Endothelial cell of umbilical vein (primary cell): ENCODE measurements at regions not wholly inside any gene's neighbourhood (a gene's known extent, or its start where the extent isn't known, plus 50 kb on each side); places are given as distances from the start of the nearest gene placed in this dataset.

ENCODE experiments used
- BruUV-seq: library from RNA; stranded (reverse); fragments of 400-500 nt; replicated peaks from 2 replicates; lab custom pipeline; 2021; lab: Mats Ljungman, UMichigan
- CTCF ChIA-PET: fragments of 300-600, 350-600 bp; sonication (Branson Sonifier 250); formaldehyde crosslinking; loops from one replicate; lab custom pipeline; 2021; ENCODE audit warnings: antibody characterized with exemption, inconsistent platforms; lab: Charles Lee
- POLR2A ChIA-PET: fragments of 300-600, 350-600 bp; sonication (Branson Sonifier 250); formaldehyde crosslinking; loops from one replicate; lab custom pipeline; 2021; ENCODE audit warnings: antibody characterized with exemption, inconsistent platforms; lab: Charles Lee
- DNase-seq: peaks from one replicate; pipeline ENCODE4 v3.0.0-alpha.2; 2011; ENCODE audit warnings: low read depth, low spot score
- FAIRE-seq: peaks from 2 replicates; lab custom pipeline; 2011; peaks lifted over from hg19 to GRCh38; lab: Jason Lieb, UNC
- H2AFZ ChIP-seq: 2 replicates; pipeline ENCODE4 v1.6.0; 2012; ENCODE audit warnings: low read depth, low read length, control low read depth, inconsistent platforms
- H3K27ac ChIP-seq: 2 replicates; pipeline ENCODE4 v1.5.1; 2011; ENCODE audit warnings: low read depth, mild to moderate bottlenecking, control low read depth, low read length, moderate library complexity; ENCODE audit not compliant: insufficient read depth
- H3K27me3 ChIP-seq, 2 experiments: 2 replicates each; pipeline versions ENCODE4 v1.6.0 to v1.6.1; 2011; ENCODE audit warnings: low read length in 2 of 2, mixed read lengths in 1 of 2; ENCODE audit not compliant: control insufficient read depth in 2 of 2, insufficient read depth in 2 of 2
- H3K36me3 ChIP-seq, 2 experiments: 2 replicates in 1 of 2; 3 replicates in 1 of 2; pipeline ENCODE4 v1.5.1; 2011; ENCODE audit warnings: low read length in 2 of 2, mild to moderate bottlenecking in 1 of 2, moderate library complexity in 1 of 2; ENCODE audit not compliant: control insufficient read depth in 2 of 2, insufficient read depth in 2 of 2; ENCODE audit errors: extremely low read depth in 1 of 2
- H3K4me1 ChIP-seq: 3 replicates; pipeline ENCODE4 v1.5.1; 2011; ENCODE audit warnings: mild to moderate bottlenecking, low read length; ENCODE audit not compliant: control insufficient read depth, insufficient read depth; ENCODE audit errors: extremely low read depth
- H3K4me2 ChIP-seq: 2 replicates; pipeline ENCODE4 v1.6.1; 2011; ENCODE audit warnings: low read length, control low read depth, mixed read lengths; ENCODE audit not compliant: insufficient read depth
- H3K4me3 ChIP-seq, 3 experiments: fragments of 200-600 bp in 1 of 3; sonication (generic), shearing (Covaris generic) in 1 of 3; replicated peaks in 1 of 3; 2 replicates each; pipeline ENCODE4 v1.5.1; 2011 to 2016; ENCODE audit warnings: control low read depth in 3 of 3, low read length in 3 of 3, mild to moderate bottlenecking in 2 of 3, inconsistent platforms in 1 of 3, low read depth in 1 of 3, moderate library complexity in 1 of 3; ENCODE audit not compliant: insufficient read depth in 1 of 3
- H3K79me2 ChIP-seq: 2 replicates; pipeline ENCODE4 v1.6.0; 2012; ENCODE audit warnings: low read length, inconsistent platforms; ENCODE audit not compliant: control insufficient read depth, insufficient read depth
- H3K9ac ChIP-seq: replicated peaks from 2 replicates; pipeline ENCODE3; 2011; ENCODE audit warnings: low read length, control low read depth; ENCODE audit not compliant: insufficient read depth; ENCODE audit errors: extremely low read depth
- H3K9me1 ChIP-seq: replicated peaks from 3 replicates; pipeline ENCODE4 v1.6.0; 2011; ENCODE audit warnings: mild to moderate bottlenecking, low read length; ENCODE audit not compliant: control insufficient read depth, insufficient read depth; ENCODE audit errors: extremely low read depth
- H3K9me3 ChIP-seq: replicated peaks from 2 replicates; pipeline ENCODE4 v1.5.1; 2012; ENCODE audit warnings: low read length, inconsistent platforms; ENCODE audit not compliant: control insufficient read depth, insufficient read depth
- H4K20me1 ChIP-seq: replicated peaks from 2 replicates; pipeline ENCODE3; 2011; ENCODE audit warnings: mild to moderate bottlenecking, low read length; ENCODE audit not compliant: control insufficient read depth, insufficient read depth; ENCODE audit errors: extremely low read depth
- CTCF ChIP-seq, 2 donors: IDR thresholded peaks; 1 replicate in 1 of 2; 2 replicates in 1 of 2; pipeline ENCODE4 v1.5.1; 2011; ENCODE audit warnings: low read length in 2 of 2, mild to moderate bottlenecking in 2 of 2, moderate library complexity in 2 of 2, control low read depth in 1 of 2, inconsistent platforms in 1 of 2, low read depth in 1 of 2; ENCODE audit not compliant: insufficient read depth in 1 of 2; ENCODE audit errors: extremely low read depth in 1 of 2
- EZH2 ChIP-seq: IDR thresholded peaks from 2 replicates; pipeline ENCODE4 v1.6.1; 2012; ENCODE audit warnings: borderline replicate concordance, low read depth, mild to moderate bottlenecking, moderate library complexity, low read length, inconsistent platforms; ENCODE audit not compliant: severe bottlenecking
- FOS ChIP-seq: IDR thresholded peaks from 2 replicates; pipeline ENCODE4 v1.6.1; 2011; ENCODE audit warnings: mild to moderate bottlenecking, low read length, moderate library complexity, borderline replicate concordance; ENCODE audit not compliant: insufficient read depth
- GATA2 ChIP-seq: IDR thresholded peaks from 2 replicates; pipeline ENCODE4 v1.7.0; 2011; ENCODE audit warnings: low read depth, mild to moderate bottlenecking, moderate library complexity, mixed read lengths, low read length; ENCODE audit not compliant: insufficient read length, insufficient read depth
- JUN ChIP-seq: IDR thresholded peaks from 2 replicates; pipeline ENCODE4 v1.6.1; 2011; ENCODE audit warnings: borderline replicate concordance, low read depth; ENCODE audit not compliant: insufficient read length, insufficient read depth
- MYC ChIP-seq: IDR thresholded peaks from one replicate; pipeline ENCODE4 v1.6.1; 2011; ENCODE audit warnings: mild to moderate bottlenecking, low read depth, low read length
- POLR2A ChIP-seq: IDR thresholded peaks from 2 replicates; pipeline ENCODE4 v1.6.1; 2012; ENCODE audit warnings: low read depth, mild to moderate bottlenecking, control low read depth, low read length
- POLR2AphosphoS5 ChIP-seq: IDR thresholded peaks from 2 replicates; pipeline ENCODE4 v1.6.1; 2012; ENCODE audit warnings: low read depth, mild to moderate bottlenecking, control low read depth, low read length, moderate library complexity; ENCODE audit not compliant: insufficient read depth
- dilution Hi-C: fragments of 300-500 bp; cut with MboI; formaldehyde crosslinking; loops from one replicate; pipeline ENCODE4 v1.15.0; 2019; ENCODE audit warnings: low sequenced_read_pairs; ENCODE audit not compliant: extremely low pct_ligation_motif_present
- intact Hi-C: fragments of 100-400 bp; cut with micrococcal nuclease; formaldehyde crosslinking; loops from one replicate; pipeline ENCODE4 v1.10.0; 2022
- TF ChIP-seq, protein P1 (sequence below): IDR thresholded peaks from 2 replicates; pipeline ENCODE4 v1.6.1; 2011; ENCODE audit not compliant: insufficient read depth, insufficient read length

GRCh38 chr1:42075179-42075578, 78.0 kb upstream of the GUCA2B start:
- dilution Hi-C loops (no loop called here), intact Hi-C loops (no loop called here)
- Histone ChIP-seq H3K79me2 (no peaks in the 10 kb centered on the region), H2AFZ (no peak overlapping the region), H3K9me3 (no peaks in the 10 kb centered on the region), H3K36me3 (no peaks in the 10 kb centered on the region), H3K4me2 (no peak overlapping the region), H3K27me3 (peaks cover 12 to 46% of the 10 kb centered on the region in 2 experiments), H3K9ac (no peak overlapping the region), H3K4me1 (no peaks in the 10 kb centered on the region), H3K4me3 (no peak overlapping the region), H3K9me1 (no peaks in the 10 kb centered on the region), H3K27ac (no peak overlapping the region), H4K20me1 (peaks cover 2% of the 10 kb centered on the region)
- POLR2A ChIA-PET = no interaction called here
- CTCF ChIA-PET = no interaction called here
- TF ChIP-seq, protein P1, sequence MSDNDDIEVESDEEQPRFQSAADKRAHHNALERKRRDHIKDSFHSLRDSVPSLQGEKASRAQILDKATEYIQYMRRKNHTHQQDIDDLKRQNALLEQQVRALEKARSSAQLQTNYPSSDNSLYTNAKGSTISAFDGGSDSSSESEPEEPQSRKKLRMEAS = no peak
- TF ChIP-seq POLR2AphosphoS5 = no peak
- no peak for TF ChIP-seq CTCF (IDR thresholded peaks at IDR 0.05; ENCODE audit: extremely low read depth in 1 of 2, insufficient read depth in 1 of 2, low read depth in 1 of 2, low read length in 2 of 2)
- no peak for TF ChIP-seq FOS
- TF ChIP-seq JUN = no peak
- no peak for TF ChIP-seq POLR2A
- TF ChIP-seq EZH2 = no peak
- no peak for TF ChIP-seq MYC
- TF ChIP-seq GATA2 = no peak
- DNase-seq (no peak), FAIRE-seq (no peak)
- no TSS peak for BruUV-seq
